ENCODE measurements at regions not wholly inside any gene's neighbourhood (a gene's known extent, or its start where the extent isn't known, plus 50 kb on each side); places are given as distances from the start of the nearest gene placed in this dataset.

DNA sequence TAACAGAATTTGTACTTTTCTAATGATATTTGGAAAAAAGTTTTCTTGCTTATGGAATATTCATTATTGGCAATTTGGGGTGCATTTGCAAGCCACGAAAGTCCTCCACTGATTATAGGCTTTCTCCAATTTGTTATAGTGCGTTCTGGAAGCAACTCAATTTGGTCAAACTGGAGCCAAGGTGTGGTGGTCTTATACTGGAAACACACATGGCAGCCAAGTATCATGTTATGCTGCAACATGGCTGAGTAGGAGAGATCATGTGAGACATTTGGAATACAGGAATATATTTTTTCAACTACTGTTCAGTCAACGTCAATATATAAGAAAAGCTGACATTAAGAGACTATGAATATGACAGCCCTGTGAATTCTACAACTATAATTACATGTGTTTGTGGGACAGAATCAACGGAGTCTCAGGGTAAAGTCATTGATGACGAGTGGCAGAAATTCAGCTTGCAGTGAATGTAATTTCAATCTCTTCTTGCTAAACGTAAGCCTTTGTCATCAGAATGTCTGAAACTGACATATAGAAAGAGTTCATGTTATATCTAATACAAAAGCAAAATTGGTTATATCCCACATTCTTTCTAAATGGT, 83.8 kb upstream of the FIBIN start:
- Histone ChIP-seq H3K9me3 (ENCODE audit: insufficient read depth, low read depth, low read length) (peaks cover 4% of the 10 kb centered on the region; the same call in 1 of the 2 replicates), H3K4me3 (ENCODE audit: low read length, poor library complexity, severe bottlenecking) (no peak overlapping the region), H3K9me2 (replicated peaks; ENCODE audit: low read depth, low read length) (no peaks in the 10 kb centered on the region), H4K20me1 (ENCODE audit: insufficient read depth, low read length, poor library complexity, severe bottlenecking) (no peaks in the 10 kb centered on the region), H3K36me3 (ENCODE audit: insufficient read depth, low read length) (no peaks in the 10 kb centered on the region), H3K79me2 (ENCODE audit: insufficient read depth, low read length) (no peaks in the 10 kb centered on the region), H3K4me2 (ENCODE audit: low read depth, low read length, poor library complexity, severe bottlenecking) (no peak overlapping the region), H2AFZ (ENCODE audit: low read length) (no peak overlapping the region), H3K27me3 (ENCODE audit: insufficient read depth, low read length, poor library complexity, severe bottlenecking) (no peaks in the 10 kb centered on the region), H3F3A (ENCODE audit: low read depth) (no peaks in the 10 kb centered on the region), H3K9ac (ENCODE audit: low read depth, low read length, poor library complexity, severe bottlenecking) (no peak overlapping the region), H3K4me1 (ENCODE audit: insufficient read depth, low read length, poor library complexity, severe bottlenecking) (no peaks in the 10 kb centered on the region)
- TF ChIP-seq EZH2phosphoT487 (IDR thresholded peaks at IDR 0.05; ENCODE audit: borderline replicate concordance) (no peak), CTCF (conservative IDR thresholded peaks at IDR 0.05; ENCODE audit: low read length) (no peak)

DNA sequence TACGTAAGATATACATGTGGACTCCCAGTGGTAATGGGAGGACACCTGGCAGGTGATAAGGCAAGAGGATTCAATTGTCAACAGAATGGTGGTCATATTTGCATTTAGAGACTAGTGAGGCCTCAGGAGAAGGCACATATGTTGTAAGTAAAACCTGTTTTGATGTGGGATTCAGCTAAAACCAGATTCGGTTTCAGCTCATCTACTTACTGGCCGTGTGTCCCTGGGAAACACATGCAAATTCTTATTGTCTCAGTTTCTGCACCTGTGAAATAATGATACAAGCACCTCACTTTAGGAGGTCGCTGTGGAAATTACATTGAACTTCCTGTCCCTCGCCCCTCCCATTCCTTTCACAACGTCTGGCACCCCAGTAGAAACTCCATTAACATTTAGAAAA, 78.9 kb upstream of the FIBIN start:
- Histone ChIP-seq H3K4me3 (ENCODE audit: low read length, poor library complexity, severe bottlenecking) (no peak overlapping the region), H3K27me3 (ENCODE audit: insufficient read depth, low read length, poor library complexity, severe bottlenecking) (no peaks in the 10 kb centered on the region), H3K9me3 (ENCODE audit: insufficient read depth, low read depth, low read length) (peaks cover 5% of the 10 kb centered on the region), H4K20me1 (ENCODE audit: insufficient read depth, low read length, poor library complexity, severe bottlenecking) (no peaks in the 10 kb centered on the region), H3K79me2 (ENCODE audit: insufficient read depth, low read length) (no peaks in the 10 kb centered on the region), H3K4me2 (ENCODE audit: low read depth, low read length, poor library complexity, severe bottlenecking) (no peak overlapping the region), H3K36me3 (ENCODE audit: insufficient read depth, low read length) (no peaks in the 10 kb centered on the region), H2AFZ (ENCODE audit: low read length) (no peak overlapping the region), H3K9me2 (replicated peaks; ENCODE audit: low read depth, low read length) (no peaks in the 10 kb centered on the region), H3K4me1 (ENCODE audit: insufficient read depth, low read length, poor library complexity, severe bottlenecking) (no peaks in the 10 kb centered on the region), H3F3A (ENCODE audit: low read depth) (no peaks in the 10 kb centered on the region), H3K9ac (ENCODE audit: low read depth, low read length, poor library complexity, severe bottlenecking) (no peak overlapping the region)
- TF ChIP-seq EZH2phosphoT487 (IDR thresholded peaks at IDR 0.05; ENCODE audit: borderline replicate concordance) (no peak), CTCF (conservative IDR thresholded peaks at IDR 0.05; ENCODE audit: low read length) (no peak)

- peaks cover 5% of the 10 kb centered on the region for H3K9me3 ChIP-seq (ENCODE audit: insufficient read depth, low read depth, low read length)
- H3K9me2 ChIP-seq (replicated peaks; ENCODE audit: low read depth, low read length): no peaks in the 10 kb centered on the region
- no peak overlapping the region for H3K4me2 ChIP-seq (ENCODE audit: low read depth, low read length, poor library complexity, severe bottlenecking)
- H3K79me2 ChIP-seq (ENCODE audit: insufficient read depth, low read length): no peaks in the 10 kb centered on the region
- H4K20me1 ChIP-seq (ENCODE audit: insufficient read depth, low read length, poor library complexity, severe bottlenecking): no peaks in the 10 kb centered on the region
- no peak overlapping the region for H2AFZ ChIP-seq (ENCODE audit: low read length)
- no peak overlapping the region for H3K9ac ChIP-seq (ENCODE audit: low read depth, low read length, poor library complexity, severe bottlenecking)
- H3K4me1 ChIP-seq (ENCODE audit: insufficient read depth, low read length, poor library complexity, severe bottlenecking): no peaks in the 10 kb centered on the region
- no peak overlapping the region for H3K4me3 ChIP-seq (ENCODE audit: low read length, poor library complexity, severe bottlenecking)
- H3K36me3 ChIP-seq (ENCODE audit: insufficient read depth, low read length): no peaks in the 10 kb centered on the region
- no peak for TF ChIP-seq EZH2phosphoT487 (IDR thresholded peaks at IDR 0.05; ENCODE audit: borderline replicate concordance)
- no peaks in the 10 kb centered on the region for H3F3A ChIP-seq (ENCODE audit: low read depth)
- no peaks in the 10 kb centered on the region for H3K27me3 ChIP-seq (ENCODE audit: insufficient read depth, low read length, poor library complexity, severe bottlenecking)
These were observed 77.1 kb upstream of the FIBIN start for GRCh38 chr11:26916805-26917204.

DNA sequence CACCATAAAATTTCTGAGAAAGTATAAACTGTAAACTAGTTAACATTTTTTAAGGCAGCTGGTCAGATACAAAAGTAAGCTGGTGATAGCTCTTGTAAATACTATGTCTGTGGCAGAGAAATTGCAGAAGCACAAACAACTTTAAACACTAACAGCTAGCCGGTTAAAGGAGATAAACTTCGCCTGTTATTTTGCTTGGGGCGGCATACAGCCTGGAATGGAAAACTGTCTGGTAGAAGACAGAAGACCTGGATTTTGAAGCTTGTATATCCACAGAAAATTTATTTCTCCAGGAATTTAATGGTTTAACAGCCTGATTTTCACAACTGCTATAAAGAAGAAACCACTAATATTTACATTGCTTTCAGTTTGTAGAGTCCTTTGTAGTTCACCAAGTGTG, 65.3 kb upstream of the FIBIN start:
- Histone ChIP-seq H3F3A (ENCODE audit: low read depth) (no peaks in the 10 kb centered on the region), H3K27me3 (ENCODE audit: insufficient read depth, low read length, poor library complexity, severe bottlenecking) (no peaks in the 10 kb centered on the region), H3K4me3 (ENCODE audit: low read length, poor library complexity, severe bottlenecking) (no peak overlapping the region), H3K36me3 (ENCODE audit: insufficient read depth, low read length) (no peaks in the 10 kb centered on the region), H3K9me3 (ENCODE audit: insufficient read depth, low read depth, low read length) (peaks cover 9% of the 10 kb centered on the region), H2AFZ (ENCODE audit: low read length) (no peak overlapping the region; the same call in 1 of the 2 replicates), H3K9me2 (replicated peaks; ENCODE audit: low read depth, low read length) (no peaks in the 10 kb centered on the region), H3K9ac (ENCODE audit: low read depth, low read length, poor library complexity, severe bottlenecking) (no peak overlapping the region), H3K79me2 (ENCODE audit: insufficient read depth, low read length) (no peaks in the 10 kb centered on the region), H3K4me1 (ENCODE audit: insufficient read depth, low read length, poor library complexity, severe bottlenecking) (no peaks in the 10 kb centered on the region), H4K20me1 (ENCODE audit: insufficient read depth, low read length, poor library complexity, severe bottlenecking) (no peaks in the 10 kb centered on the region), H3K4me2 (ENCODE audit: low read depth, low read length, poor library complexity, severe bottlenecking) (no peak overlapping the region)
- TF ChIP-seq EZH2phosphoT487 (IDR thresholded peaks at IDR 0.05; ENCODE audit: borderline replicate concordance) (no peak), CTCF (conservative IDR thresholded peaks at IDR 0.05; ENCODE audit: low read length) (no peak)

Data from Loucy (cell line).